ENCODE measurements at regions not wholly inside any gene's neighbourhood (a gene's known extent, or its start where the extent isn't known, plus 50 kb on each side); places are given as distances from the start of the nearest gene placed in this dataset.

- TF ChIP-seq POLR2AphosphoS5 (IDR thresholded peaks at IDR 0.05; ENCODE audit: borderline replicate concordance, low read depth, low read length) (no peak), EZH2 (IDR thresholded peaks at IDR 0.05) (no peak)
Measured at GRCh38 chr4:166257276-166257675, 384.2 kb downstream of the TLL1 start.
